Lower leg skin (tissue), 4 donors: ENCODE measurements at regions not wholly inside any gene's neighbourhood (a gene's known extent, or its start where the extent isn't known, plus 50 kb on each side); places are given as distances from the start of the nearest gene placed in this dataset.

Source experiments
- DNase-seq, 2 donors: peaks; one replicate each; pipeline ENCODE4 v3.0.0-alpha.2; 2019; ENCODE audit warnings: low spot score in 2 of 2
- H3K4me3 ChIP-seq: fragments of 200-600 bp; sonication (generic); 2 replicates; pipeline ENCODE4 v1.5.1; 2017; ENCODE audit warnings: mild to moderate bottlenecking, low read depth; ENCODE audit not compliant: poor library complexity, severe bottlenecking
- POLR2A ChIP-seq, 2 donors: fragments of 450-650 bp; IDR thresholded peaks; one replicate each; pipeline ENCODE4 v1.6.1; 2016 to 2017; ENCODE audit warnings: antibody characterized with exemption in 2 of 2, mild to moderate bottlenecking in 1 of 2, moderate library complexity in 1 of 2
- WGBS, 2 donors: methylation state at CpG; one replicate each; pipeline ENCODE4 v1.1.5; 2018; 5-methylcytosine and 5-hydroxymethylcytosine counted together
- intact Hi-C: fragments of 100-400 bp; cut with DNase I; formaldehyde crosslinking; loops from one replicate; pipeline ENCODE4 v1.15.0; 2023; ENCODE audit warnings: low total_unique reads
- TF ChIP-seq, protein P1 (sequence below), 3 donors: fragments of 450-650 bp; IDR thresholded peaks; one replicate each; pipeline ENCODE4 v1.5.1; 2016; ENCODE audit warnings: antibody characterized with exemption in 3 of 3, mild to moderate bottlenecking in 3 of 3, moderate library complexity in 2 of 3

DNA sequence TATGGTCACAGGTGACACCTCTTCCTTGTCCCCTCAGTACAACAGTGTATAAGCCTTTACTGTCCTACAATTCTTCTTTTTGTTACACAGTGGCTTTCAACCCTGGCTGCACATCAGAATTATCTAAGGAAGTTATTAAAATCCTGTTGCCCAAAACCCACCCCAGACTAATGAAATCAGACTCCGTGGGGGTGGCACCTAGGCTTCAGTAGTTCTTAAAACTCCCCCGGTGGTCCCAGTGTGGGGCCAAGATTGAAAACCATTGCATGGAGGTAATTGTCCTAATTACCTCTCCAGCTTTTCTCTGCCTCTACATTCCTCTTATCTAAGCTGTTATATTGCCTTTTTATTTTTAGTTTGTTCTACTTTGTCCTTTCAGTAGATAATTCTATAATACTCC lies 172.8 kb downstream of the DAD1 start:
- intact Hi-C loops = no loop called here
- DNase-seq = no peak
- WGBS, 2 donors = 76 to 82% methylated on average over 2 of the region's 2 CpGs
- TF ChIP-seq, protein P1, sequence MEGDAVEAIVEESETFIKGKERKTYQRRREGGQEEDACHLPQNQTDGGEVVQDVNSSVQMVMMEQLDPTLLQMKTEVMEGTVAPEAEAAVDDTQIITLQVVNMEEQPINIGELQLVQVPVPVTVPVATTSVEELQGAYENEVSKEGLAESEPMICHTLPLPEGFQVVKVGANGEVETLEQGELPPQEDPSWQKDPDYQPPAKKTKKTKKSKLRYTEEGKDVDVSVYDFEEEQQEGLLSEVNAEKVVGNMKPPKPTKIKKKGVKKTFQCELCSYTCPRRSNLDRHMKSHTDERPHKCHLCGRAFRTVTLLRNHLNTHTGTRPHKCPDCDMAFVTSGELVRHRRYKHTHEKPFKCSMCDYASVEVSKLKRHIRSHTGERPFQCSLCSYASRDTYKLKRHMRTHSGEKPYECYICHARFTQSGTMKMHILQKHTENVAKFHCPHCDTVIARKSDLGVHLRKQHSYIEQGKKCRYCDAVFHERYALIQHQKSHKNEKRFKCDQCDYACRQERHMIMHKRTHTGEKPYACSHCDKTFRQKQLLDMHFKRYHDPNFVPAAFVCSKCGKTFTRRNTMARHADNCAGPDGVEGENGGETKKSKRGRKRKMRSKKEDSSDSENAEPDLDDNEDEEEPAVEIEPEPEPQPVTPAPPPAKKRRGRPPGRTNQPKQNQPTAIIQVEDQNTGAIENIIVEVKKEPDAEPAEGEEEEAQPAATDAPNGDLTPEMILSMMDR (IDR thresholded peaks at IDR 0.05) = no peak
- no peak for TF ChIP-seq POLR2A (IDR thresholded peaks at IDR 0.05)
- H3K4me3 ChIP-seq = no peak overlapping the region

DNA sequence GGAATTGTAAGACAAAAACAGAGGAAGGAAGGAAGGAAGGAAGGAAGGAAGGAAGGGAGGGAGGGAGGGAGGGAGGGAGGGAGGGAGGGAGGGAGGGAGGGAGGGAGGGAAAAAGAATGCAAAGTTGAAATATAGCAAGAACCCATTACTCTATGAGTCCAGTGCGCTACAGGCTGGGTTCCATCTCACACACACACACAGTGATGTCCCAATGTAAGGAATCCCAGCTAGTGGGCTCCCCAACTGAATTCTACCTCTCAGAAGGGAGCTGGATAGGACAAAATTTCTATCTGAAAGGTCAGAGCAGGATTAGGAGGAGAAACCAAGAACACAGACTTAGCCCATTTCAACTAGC lies 173.4 kb downstream of the DAD1 start:
- intact Hi-C loops = no loop called here
- DNase-seq = no peak
- H3K4me3 ChIP-seq = no peak overlapping the region
- TF ChIP-seq POLR2A (IDR thresholded peaks at IDR 0.05) = no peak
- TF ChIP-seq, protein P1 (IDR thresholded peaks at IDR 0.05) = no peak
- 91 to 95% methylated on average over 1 of the region's 1 CpG for WGBS, 2 donors

DNA sequence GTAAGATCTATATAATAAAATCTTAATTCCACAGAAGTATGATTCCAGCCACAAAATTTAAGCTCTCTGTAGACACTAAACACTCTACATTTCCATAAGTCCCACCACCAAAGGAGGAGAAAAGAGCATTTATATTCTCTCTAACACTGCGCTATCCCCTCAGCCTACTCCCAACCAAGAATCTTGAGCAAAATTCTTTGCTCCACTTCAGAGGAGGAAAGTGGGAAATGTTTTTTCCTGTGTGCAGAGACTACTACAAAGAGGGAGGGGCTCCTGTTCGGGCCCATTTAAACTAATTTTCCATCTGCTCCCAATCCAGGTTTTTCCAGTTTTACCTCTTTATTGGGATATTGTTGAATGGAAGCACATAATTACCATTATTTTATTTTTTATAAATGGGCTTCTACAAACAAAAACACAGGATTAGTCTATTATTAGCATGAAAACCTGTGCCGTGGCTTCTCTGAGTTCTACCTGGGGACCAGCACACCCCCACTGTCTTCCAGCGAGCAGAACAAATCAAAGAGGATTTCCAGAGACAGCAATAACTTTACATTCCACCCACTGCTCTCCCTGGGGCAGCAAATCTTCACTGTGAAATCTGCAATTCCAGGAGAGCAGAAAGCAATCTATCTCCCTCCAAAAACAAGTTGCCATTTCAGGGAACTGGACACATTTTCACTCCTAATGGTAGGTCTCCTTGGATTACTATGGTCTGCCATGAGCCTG lies 174.0 kb downstream of the DAD1 start:
- TF ChIP-seq POLR2A (IDR thresholded peaks at IDR 0.05) = no peak
- TF ChIP-seq, protein P1 (IDR thresholded peaks at IDR 0.05) = no peak
- WGBS, 2 donors = 66 to 71% methylated on average over 4 of the region's 4 CpGs
- DNase-seq = no peak
- no peak overlapping the region for H3K4me3 ChIP-seq
- intact Hi-C loops = no loop called here

DNA sequence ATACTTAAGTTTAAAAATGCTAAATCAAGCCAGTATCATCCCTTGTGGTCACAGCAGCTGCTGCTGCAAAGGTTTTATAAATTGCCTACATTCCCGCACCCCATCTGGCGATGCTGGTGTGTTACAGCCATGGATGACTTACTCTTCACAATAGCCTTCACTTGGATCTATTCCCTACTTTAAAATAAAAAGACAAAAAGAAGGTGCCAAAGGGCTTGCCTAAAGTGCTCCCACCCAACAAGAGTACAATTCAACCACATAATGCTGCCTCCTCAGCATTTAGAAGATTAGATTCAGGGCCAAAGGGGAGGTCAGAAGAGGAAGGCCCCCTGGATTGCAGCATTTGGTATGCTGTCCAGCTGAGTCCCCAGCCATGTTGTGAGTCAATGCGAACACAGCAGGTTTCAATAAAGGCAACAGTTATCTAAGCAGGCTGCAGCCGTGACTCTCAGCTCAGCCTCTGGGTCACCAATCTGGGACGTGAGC lies 176.1 kb downstream of the DAD1 start:
- no peak for DNase-seq
- intact Hi-C loops = no loop called here
- no peak for TF ChIP-seq POLR2A (IDR thresholded peaks at IDR 0.05)
- TF ChIP-seq, protein P1 (IDR thresholded peaks at IDR 0.05) = no peak
- no peak overlapping the region for H3K4me3 ChIP-seq
- WGBS, 2 donors = 74 to 77% methylated on average over 5 of the region's 5 CpGs

DNA sequence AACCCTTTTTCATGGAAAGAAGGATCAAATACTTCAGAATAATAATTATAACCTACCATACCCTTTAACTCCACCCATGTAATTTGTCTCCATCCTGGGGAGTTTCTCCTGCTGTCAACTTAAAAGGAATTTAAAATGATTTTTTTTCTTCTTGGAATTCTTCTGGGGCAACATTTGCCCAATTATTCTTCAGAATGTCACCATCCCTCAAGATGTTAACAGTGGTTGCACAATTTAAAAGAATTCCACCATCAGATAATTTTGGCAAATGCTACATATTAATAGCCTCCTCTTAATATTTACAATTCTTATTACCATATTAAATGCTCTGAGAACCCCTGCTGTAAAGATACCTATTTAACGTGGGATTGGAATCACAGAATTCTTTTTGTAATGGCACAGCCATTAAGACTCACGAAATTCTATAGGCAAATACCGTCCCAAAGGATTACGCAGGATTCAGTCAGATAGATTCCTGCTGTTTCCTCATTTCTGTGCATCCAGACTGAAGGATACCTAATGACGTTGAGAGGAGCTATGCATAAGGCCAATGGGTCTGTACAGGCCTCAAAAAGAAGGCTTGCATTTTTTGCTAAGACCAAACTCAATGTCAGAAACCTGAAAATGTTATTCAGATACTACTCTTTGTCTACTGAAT lies 177.5 kb downstream of the DAD1 start:
- intact Hi-C loops = no loop called here
- WGBS, 2 donors = 93 to 97% methylated on average over 5 of the region's 5 CpGs
- DNase-seq = no peak
- TF ChIP-seq POLR2A (IDR thresholded peaks at IDR 0.05) = no peak
- TF ChIP-seq, protein P1 (IDR thresholded peaks at IDR 0.05) = no peak
- H3K4me3 ChIP-seq = no peak overlapping the region
